ENCODE measurements at regions not wholly inside any gene's neighbourhood (a gene's known extent, or its start where the extent isn't known, plus 50 kb on each side); places are given as distances from the start of the nearest gene placed in this dataset.
"Not testable (repeated sequence)": the region's sequence is repeated elsewhere in the genome, so short reads cannot be mapped to it uniquely, and the experiment has no call there.

- TF ChIP-seq EZH2phosphoT487 (IDR thresholded peaks at IDR 0.05; ENCODE audit: unreplicated experiment); CTCF (conservative IDR thresholded peaks at IDR 0.05; ENCODE audit: low read depth in 2 of 2); EZH2 (IDR thresholded peaks at IDR 0.05; ENCODE audit: low read depth, unreplicated experiment); CREB1 (CRISPR knock-in tag; IDR thresholded peaks at IDR 0.05; ENCODE audit: low read depth); REST (IDR thresholded peaks at IDR 0.05; ENCODE audit: unreplicated experiment): not testable (repeated sequence)
Measured at GRCh38 chr9:97153160-97153559, 114.2 kb upstream of the CTSV start.
